ENCODE measurements at regions not wholly inside any gene's neighbourhood (a gene's known extent, or its start where the extent isn't known, plus 50 kb on each side); places are given as distances from the start of the nearest gene placed in this dataset.

DNA sequence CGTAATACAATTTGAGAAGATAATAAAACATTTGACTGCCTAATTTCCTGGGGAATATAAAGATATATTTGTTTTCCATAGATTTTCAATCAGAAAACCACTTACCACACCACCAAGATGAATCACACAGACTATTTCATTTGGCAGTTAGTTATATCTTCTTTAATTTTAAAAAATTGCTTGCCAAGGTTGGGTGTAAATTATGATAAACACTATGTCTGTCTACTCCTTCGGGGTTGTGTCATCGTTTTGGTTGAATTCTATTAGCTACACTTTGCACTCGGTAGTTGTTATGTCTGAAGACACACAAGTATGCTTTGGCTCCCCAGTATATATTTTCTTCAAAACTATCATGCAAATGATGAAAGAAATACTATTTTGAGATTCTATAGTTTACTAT, 594.8 kb upstream of the SEMA3D start:
- DNase-seq (ENCODE audit: low spot score), result no peak

DNA sequence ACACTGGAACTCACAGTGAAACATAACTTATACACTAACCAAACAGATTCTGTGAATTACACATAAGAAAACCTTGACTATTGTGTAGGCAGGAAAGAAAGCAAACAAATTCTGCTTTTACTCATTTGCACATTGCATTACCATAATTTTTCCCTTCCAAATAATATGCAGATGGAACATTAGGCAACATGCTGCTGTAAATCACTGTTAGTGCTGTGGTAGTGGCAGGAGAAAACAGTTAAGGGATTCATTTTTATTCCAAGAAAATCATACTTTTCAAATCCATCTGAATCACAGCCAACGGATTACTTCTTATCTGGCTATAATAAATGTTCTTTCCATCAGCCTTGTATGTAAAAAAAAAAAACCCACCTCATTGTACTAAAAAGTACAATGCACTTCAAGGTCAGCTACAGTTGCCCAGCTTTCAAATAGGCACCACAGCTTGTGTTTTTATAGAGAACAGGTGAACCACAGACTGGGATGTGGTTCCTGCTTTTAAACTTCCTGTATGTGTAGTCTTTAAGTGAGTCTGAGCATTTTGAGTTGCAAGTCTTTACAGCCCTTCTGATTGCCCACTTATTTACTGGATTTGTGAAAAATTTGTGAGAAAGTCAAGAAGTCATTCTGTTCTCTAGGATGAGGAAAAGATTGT, 590.0 kb upstream of the SEMA3D start:
- no peak for DNase-seq (ENCODE audit: low spot score)

DNA sequence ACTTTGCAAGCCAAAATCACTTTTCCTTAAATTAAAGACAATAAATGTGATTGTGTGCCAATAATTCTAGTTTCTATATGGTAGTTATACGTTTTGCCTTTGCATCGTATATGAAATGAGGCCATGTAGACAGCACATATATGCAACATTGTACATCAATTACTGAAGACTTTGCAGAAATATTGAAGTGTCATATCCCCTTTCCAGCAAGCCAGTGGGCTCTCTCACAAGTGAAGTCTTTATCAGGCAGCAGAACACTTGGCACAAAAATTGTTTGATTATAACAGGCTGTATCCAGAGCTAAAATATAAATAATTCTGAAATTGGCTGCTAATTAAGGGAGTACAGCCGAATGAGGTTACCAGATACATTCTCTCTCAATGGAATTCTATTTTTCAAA, 588.6 kb upstream of the SEMA3D start:
- no peak for DNase-seq (ENCODE audit: low spot score)

DNA sequence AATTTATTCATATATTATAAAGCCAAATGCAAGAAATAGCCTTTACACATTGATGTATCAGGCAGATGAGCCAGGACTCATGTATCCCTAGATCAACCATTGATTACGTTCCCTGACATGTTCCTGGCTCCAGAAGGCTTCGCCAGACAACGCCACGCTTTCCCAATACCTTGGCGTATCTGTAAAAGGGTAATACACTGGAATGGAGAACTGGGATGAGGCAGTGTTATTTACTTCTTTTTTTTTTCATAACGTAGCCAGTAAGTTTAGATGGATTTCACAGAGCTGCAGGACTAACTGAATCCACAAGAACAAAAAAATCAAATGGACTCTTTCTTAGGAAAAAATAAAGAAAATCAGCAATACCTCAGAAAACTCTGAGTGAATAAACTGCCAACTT, 588.1 kb upstream of the SEMA3D start:
- DNase-seq (ENCODE audit: low spot score), result no peak

DNA sequence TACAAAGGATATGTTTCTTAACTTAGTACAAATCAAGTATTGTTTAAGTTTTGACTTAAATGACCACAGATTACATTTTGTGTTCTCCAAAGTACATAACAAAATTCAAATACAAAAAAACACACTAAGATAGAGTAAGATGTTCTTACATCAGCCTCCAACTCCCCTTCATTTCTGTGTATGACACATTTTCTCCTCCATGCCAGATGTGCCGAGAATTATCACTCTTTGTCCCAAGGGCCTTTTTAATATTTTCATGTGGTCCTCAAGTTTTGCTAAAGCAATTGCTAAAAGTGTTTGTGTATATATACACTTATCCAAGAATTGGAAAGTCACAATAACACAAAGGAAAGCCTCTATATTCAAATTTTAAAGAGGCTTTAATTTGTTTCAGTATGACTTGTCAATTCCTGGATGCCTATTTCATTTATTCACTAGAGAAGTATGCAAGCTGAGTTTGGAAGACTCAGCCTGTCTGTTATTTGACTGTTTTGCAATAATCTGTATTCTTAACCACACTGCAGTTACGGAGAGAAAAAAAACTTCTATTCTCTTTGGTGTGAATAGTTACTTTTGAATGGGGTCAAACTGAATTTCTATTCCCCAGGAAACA, 586.4 kb upstream of the SEMA3D start:
- DNase-seq (ENCODE audit: low spot score), result no peak

DNA sequence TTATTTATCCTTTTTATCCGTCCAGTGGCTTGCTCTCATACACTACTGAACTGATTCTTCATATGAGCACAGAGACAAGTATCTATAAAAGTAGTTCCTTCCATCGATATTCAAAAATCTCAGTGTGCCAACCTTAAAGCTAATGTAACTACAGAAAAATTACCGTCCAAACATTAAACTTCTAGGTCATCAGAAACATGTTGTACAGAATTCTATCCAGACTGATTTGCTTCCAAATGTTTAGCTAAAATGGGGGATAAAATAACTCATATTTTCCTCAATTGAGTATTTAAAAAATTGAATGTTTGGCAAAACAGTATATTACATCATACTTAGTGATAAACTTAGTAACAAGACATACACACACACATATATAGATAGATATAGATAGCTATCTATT, 584.7 kb upstream of the SEMA3D start:
- no peak for DNase-seq (ENCODE audit: low spot score)

DNA sequence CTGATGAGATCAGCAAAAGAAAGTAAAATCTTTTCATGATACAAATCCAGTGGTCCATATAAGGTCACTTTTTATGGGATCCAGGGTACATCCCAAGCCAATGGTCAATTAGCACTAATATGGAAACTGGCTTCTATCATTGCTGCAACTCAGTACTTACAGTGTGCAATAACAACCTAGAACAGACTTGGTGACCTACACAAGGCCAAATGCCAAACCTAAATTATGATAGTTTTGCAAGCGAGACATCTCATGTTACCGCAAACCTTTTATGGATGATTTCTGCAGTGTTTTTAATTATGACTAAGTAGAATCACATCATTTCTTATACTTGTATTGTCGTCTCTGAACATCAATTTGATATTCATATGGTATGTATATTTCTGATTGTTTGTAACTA, 583.5 kb upstream of the SEMA3D start:
- no peak for DNase-seq (ENCODE audit: low spot score)

DNA sequence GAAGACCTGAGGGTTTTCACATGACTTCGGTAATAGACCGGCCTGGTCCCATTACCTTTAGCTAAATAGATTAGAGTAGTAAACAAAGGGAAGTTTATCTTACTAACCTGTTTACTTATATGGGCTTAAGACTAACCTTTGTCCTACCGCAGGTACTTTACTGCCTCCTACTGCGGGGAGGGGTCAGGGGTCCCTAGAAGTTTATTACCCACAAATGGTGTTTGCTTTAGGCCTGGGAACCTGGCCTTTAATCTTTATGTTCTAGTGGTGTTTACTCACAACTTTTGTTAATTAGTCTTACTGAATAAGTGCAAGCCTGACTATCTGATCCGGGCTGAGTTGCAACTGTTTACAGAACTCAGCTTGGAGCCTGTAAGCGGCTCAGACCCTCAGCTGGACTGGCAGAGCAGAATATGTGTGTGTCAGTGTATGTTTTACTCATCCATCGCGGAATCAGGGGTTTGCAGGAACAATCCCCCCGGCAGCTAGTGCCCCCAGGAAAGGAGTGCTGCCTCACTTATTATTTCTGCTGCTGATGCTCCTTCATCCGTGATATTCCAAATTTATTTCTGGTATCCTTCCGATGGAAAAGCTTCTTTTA, 578.9 kb upstream of the SEMA3D start:
- DNase-seq (ENCODE audit: low spot score), result no peak

DNA sequence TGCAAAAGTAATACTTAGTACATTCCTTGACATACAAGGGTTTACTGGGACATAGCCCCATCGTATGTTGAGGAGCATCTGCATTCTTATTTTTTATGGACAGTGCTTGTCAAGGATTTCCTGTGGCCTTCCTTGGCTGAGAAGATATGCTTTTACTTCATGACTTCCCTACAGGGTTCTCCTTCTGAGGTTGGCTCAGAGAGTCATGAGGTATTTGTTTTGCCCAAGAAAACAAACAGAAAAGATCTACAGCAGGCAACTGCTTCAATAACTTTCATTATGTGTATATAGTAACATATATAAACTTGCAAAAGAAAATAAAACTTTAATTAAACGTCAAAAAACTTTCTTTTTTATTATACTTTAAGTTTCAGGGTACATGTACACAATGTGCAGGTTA, 577.2 kb upstream of the SEMA3D start:
- no peak for DNase-seq (ENCODE audit: low spot score)

DNA sequence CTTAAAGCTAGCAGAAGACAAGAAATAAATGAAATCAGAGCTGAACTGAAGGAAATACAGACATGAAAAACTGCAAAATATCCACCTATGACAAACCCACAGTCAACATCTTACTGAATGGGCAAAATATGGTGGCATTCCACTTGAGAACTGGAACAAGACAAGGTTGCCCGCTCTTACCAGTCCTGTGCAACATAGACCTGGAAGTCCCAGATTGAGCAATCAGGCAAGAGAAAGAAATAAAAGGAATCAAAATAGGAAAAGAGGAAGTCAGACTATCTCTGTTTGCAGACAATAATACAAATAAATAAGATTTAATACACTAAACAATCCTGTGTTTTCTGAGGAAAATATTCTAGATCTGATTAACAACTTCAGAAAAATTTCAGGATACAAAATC, 570.5 kb upstream of the SEMA3D start:
- no peak for DNase-seq (ENCODE audit: low spot score)

DNA sequence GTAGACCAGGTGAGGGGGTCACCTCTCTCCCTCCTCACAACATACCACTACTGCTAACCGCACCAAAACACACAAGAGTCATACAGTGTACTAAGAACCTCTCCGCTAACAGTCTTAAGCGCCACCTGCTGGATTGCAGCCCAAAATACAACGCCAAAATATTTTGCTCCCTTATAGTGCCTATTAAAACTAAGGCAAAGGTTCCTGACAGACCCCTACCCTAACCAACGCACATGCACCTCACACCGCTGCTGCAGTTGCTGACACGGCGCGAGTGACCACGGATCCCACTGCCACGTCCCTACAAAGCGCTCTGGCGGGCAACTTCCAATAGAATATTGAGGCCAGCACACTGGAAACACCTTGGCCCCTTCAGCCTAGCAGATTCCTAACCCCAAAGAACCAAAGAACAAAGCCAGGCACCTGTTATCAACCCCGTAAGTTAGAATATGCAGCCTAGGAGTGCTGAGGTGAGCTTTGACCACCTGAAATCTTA, 563.6 kb upstream of the SEMA3D start:
- DNase-seq (ENCODE audit: low spot score), result no peak

DNA sequence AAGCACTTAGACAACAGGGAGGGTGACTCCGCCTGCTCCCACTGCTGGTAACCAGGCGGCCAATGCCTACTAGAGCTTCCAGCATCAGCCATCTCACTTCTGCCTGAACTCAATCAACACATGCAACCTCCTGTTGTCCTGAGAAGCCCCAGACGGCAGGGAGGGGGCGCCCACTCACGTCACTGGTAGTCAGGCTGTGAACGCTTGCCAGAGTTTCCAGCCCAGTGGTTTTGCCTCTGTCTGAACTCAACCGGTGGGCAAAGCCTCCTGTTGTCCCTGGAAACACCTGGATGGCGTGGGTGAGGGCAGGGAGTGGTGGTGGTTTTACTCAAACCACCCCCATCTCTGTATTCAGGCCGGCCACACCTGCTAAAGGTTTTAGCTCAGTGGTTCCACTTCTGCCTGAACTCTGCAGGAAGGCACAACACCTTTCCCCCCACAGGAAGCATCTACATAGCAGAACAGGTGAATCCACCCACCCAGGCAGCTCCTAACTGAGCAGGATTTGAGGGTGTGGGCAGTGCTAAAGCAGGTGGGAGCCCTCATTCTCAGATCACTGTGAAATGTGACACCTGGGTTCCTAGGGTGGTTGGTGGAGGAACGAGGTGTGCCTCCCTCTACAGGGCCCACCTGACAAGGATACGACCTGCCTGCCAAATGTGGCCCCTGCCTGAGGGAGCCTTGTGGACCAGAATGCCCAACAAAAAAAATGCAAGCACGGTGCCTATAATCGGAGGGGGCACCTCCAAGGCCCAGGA, 563.0 kb upstream of the SEMA3D start:
- no peak for DNase-seq (ENCODE audit: low spot score)

DNA sequence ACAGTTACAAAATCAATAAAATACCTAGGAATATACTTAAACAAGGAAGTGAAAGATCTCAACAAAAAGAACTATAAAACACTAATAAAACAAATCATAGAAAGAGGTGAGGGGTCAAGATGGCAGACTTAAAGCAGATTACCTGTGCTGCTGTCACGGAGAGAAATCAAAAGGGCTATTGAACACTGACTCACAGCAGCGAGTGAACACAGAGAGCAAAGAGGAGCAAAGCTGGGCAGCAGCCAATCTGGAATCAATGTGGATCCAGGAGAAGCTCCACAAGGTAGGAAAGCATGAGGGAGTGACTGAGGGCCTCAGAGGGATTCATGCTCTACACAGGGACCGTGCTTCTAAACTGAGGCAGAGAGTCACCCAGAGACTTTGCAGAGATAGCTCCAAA, 562.0 kb upstream of the SEMA3D start:
- no peak for DNase-seq (ENCODE audit: low spot score)

DNA sequence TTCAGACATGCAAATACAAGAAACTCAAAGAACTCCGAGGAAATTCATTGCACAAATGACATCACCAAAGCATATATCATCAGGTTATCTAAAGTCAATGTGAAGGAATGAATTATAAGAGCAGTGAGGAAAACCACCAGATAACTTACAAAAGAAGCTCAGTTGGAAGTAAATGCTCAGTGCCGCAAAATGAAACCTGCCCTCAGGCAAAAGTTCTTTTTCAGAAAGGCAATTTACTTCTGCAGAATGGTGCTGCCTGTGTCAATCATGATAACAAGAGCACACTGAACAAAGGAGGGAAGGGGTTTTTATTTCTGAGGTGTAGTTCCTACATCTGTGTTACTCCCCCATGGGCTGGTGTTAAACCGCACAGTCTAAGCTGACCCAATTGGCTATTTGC, 550.6 kb upstream of the SEMA3D start:
- no peak for DNase-seq (ENCODE audit: low spot score)

DNA sequence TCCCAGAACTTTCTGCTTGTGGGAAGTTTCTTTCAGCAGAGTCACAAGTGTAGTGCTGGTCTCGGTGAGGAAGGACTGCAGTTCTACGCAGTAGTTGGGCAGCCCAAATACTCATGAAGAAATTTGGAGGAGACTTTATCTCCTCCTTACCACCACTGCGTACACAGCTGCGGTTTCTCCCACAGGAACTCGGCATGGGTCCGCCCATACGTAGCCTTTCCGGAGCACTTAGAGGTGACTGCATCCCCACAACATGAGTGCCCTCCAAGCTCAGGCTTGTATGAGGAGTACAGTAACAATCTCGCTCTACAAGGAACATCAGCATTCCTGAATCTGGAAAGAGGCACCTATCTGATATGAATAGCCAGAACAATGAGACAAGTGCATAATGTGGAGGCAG, 549.2 kb upstream of the SEMA3D start:
- DNase-seq (ENCODE audit: low spot score), result no peak

DNA sequence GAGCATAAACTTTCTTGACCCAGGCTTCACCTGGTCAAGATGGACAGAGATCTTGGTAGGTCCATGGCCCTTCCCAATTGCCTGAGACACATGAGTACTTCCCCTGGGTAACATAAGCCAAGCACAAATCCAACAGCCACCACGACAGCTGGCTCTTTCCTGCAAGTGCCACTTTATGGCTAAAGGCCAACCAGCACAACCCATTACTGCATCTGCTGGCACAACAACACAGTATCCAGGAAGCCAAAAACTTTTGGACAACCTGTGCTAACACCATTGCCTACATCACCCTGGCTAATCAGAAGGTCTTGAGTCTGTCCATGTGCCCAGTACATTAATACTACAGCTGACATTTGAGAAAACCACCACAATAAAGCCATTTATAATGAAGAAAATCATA, 548.0 kb upstream of the SEMA3D start:
- DNase-seq (ENCODE audit: low spot score), result no peak

DNA sequence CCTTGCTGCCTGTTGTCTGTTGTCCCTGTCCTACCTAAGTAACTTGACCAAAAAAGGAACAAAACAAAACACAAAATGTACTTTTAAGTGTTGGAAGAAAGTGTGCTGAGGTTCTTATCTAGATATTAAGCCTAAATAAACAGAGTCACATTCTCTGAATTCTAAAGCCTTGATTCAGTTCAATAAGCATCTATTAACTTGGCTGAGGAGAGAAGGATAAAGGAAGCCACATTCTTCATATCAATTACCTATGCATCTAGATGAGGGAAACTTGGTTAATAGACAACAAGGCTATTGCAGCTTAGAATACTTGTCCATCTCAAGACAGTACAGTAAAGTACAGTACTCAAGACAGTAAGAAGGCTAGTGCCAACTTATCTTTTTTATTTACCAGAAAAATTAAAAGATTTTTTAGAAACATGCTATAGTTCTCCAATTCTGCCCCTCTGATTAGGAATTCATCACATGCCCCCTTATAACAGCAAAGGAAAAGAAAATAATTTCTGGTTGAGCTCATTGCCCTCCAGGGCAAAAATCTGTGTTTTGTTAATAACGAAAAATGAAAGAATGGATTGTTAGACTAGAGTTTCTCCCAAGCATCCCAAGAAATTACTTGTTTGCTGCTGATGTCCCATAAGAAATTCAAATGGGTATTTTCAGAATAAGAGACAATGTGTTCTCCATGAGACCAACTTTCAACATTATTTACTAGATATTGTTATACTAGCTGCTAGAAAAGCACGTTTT, 546.5 kb upstream of the SEMA3D start:
- DNase-seq (ENCODE audit: low spot score), result no peak

DNA sequence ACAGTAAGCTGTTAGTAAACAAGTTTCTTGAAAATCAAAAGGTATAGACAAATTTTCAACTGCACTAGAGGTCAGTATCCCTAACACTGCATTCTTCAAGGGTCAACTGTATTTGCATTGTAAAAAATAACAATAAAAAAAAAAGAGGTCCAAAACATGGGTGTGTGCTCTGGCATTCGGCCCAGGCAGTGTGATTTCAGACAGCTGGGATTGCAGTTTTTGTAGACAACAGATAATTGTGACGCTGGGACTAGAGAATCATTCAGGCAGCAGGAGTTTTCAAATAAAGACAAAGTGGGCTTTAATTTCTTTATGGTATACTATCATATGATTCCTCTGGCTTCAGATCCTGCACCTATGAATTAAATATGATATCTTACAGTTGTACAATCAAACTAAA, 543.2 kb upstream of the SEMA3D start:
- DNase-seq (ENCODE audit: low spot score), result no peak

DNA sequence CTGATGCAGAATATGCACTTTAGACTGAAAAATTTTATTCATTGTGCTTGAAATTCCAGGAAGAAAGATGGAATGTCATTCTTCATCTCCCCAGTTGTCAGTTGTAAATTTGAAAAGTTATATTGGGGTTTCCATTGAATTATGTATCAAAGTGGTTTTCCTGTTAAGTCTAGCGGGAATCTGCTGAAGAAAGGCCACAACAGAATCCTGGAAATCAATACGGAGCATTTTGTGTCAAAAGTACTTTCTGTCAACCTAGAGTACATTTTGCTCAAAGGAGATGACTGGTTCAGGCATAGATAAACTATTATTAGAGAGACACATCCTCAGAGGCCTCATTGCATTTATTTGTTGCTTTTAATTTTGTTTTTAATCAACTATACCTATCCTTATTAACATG, 538.2 kb upstream of the SEMA3D start:
- no peak for DNase-seq (ENCODE audit: low spot score)

DNA sequence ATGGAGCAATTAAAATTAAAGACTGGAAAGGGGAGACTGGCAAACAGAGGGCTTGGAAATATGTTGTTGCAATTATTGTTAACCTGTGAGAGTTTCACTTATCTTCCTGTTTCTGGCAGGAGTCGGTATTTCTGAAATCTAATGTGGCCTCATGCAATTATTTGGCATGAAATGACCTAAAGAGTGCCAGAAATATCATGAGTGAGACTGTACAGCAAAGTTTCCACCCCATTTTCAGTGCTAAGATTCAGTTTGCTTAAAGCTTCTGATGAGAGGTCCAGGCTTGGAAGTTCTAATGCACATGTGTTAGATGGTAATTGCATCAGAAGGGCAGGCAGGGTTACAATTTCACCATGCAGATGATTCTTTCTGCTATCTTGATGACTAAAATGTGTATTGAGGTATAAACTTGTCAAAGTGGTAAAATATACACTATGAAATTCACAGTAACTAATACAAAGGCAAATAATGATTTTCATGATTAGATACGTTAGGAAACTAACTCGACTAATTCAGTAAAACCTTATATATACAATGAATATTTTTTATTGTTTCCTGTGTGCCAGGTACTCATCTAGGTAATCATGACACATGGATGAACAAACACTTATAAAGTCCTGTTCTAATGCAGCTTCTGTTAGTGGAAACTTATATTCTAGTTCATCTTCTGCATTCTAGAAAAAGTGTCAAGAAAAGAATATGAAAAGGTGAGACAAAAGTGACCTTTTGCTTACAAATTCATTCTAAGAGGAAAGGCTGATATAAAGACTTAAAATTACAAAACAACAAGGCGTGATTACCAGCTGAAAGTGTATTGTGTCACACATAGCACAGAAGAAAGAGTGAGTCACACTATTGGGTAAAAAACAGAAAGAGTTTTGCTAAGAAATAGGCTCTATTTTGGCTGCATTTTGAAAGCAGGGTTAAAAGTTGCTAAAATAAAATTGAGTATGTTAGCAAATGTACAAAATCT, 533.4 kb upstream of the SEMA3D start:
- no peak for DNase-seq (ENCODE audit: low spot score)

DNA sequence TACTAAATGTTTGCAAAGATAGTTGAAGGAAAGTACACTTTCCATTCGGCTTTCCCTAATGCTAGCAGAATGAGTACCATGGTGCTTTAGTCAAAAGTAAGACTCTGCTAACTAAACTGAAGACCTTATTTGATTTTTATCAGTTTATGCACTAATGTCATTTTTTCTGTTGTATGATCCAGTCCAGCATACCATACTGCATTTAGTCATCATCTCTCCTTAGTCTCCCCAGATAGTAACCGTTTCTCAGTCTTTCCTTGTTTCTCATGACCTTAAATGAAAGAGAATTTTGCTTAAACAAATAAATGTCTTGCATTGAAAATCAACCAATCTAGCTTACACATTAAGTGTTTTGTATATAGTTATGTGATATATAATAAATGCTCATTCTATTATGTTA, 529.5 kb upstream of the SEMA3D start:
- DNase-seq (ENCODE audit: low spot score), result no peak

Data from hematopoietic multipotent progenitor cell treated with erythropoietin and hydrocortisone succinate and interleukin-3 and kit ligand, for 15 days (in vitro differentiated cells).